SK-N-SH (cell line): ENCODE measurements at regions not wholly inside any gene's neighbourhood (a gene's known extent, or its start where the extent isn't known, plus 50 kb on each side); places are given as distances from the start of the nearest gene placed in this dataset.

Experiments used
- CTCF ChIA-PET: fragments of 300-600, 350-600 bp; formaldehyde crosslinking; extraction: SDS; loops from one replicate; lab custom pipeline; 2021; lab: Yijun Ruan, JAX
- POLR2A ChIA-PET: fragments of 350-600 bp; sonication (Branson Sonifier 250); formaldehyde crosslinking; extraction: SDS; loops from one replicate; lab custom pipeline; 2020; ENCODE audit warnings: antibody characterized with exemption, inconsistent platforms; lab: Yijun Ruan, JAX
- DNase-seq: peaks from one replicate; pipeline ENCODE4 v3.0.0; 2012
- H2AFZ ChIP-seq: fragments of 200-600 bp; sonication (generic); 2 replicates; pipeline ENCODE4 v1.8.1; 2016; ENCODE audit warnings: antibody characterized with exemption, mild to moderate bottlenecking, low read depth
- H3F3A ChIP-seq: fragments of 200-600 bp; sonication (generic); replicated peaks from 2 replicates; pipeline ENCODE3; 2016; ENCODE audit warnings: antibody characterized with exemption, mild to moderate bottlenecking; ENCODE audit not compliant: insufficient read depth
- H3K27ac ChIP-seq, 2 experiments: fragments of 200-500 bp in 1 of 2; fragments of 200-600 bp in 1 of 2; sonication (Bioruptor generic) in 1 of 2; sonication (generic), shearing (Covaris generic) in 1 of 2; 2 replicates each; pipeline versions ENCODE4 v1.5.1 to v1.6.1; 2014 to 2016; ENCODE audit warnings: low read depth in 2 of 2, inconsistent platforms in 1 of 2, low read length in 1 of 2, mild to moderate bottlenecking in 1 of 2, mixed read lengths in 1 of 2
- H3K27me3 ChIP-seq: fragments of 200-600 bp; sonication (generic), shearing (Covaris generic); 2 replicates; pipeline ENCODE4 v1.6.1; 2016; ENCODE audit warnings: mixed run types; ENCODE audit not compliant: insufficient read depth
- H3K36me3 ChIP-seq, 2 experiments: fragments of 200-500 bp in 1 of 2; fragments of 200-600 bp in 1 of 2; sonication (Bioruptor generic) in 1 of 2; sonication (generic) in 1 of 2; replicated peaks in 1 of 2; 2 replicates each; pipeline versions ENCODE3 to v1.5.1; 2014 to 2016; ENCODE audit warnings: low read length in 1 of 2, mild to moderate bottlenecking in 1 of 2; ENCODE audit not compliant: insufficient read depth in 2 of 2, control insufficient read depth in 1 of 2
- H3K4me1 ChIP-seq, 2 experiments: fragments of 200-500 bp in 1 of 2; fragments of 200-600 bp in 1 of 2; sonication (Bioruptor generic) in 1 of 2; sonication (generic), shearing (Covaris generic) in 1 of 2; 2 replicates each; pipeline versions ENCODE4 v1.5.1 to v1.6.1; 2014 to 2016; ENCODE audit warnings: low read depth in 1 of 2, low read length in 1 of 2, mixed run types in 1 of 2; ENCODE audit not compliant: insufficient read depth in 2 of 2, control insufficient read depth in 1 of 2
- H3K4me2 ChIP-seq: fragments of 200-600 bp; sonication (generic), shearing (Covaris generic); 2 replicates; pipeline ENCODE4 v1.6.1; 2017; ENCODE audit warnings: mixed run types
- H3K4me3 ChIP-seq, 2 experiments: fragments of 200-500 bp in 1 of 2; fragments of 200-600 bp in 1 of 2; sonication (Bioruptor generic) in 1 of 2; sonication (generic), shearing (Covaris generic) in 1 of 2; 2 replicates each; pipeline versions ENCODE4 v1.5.1 to v1.8.1; 2014 to 2016; ENCODE audit warnings: low read depth in 2 of 2, inconsistent platforms in 1 of 2, low read length in 1 of 2, mild to moderate bottlenecking in 1 of 2, mixed read lengths in 1 of 2, moderate library complexity in 1 of 2
- H3K79me2 ChIP-seq: fragments of 200-600 bp; sonication (generic); 2 replicates; pipeline ENCODE4 v1.8.1; 2017; ENCODE audit warnings: mild to moderate bottlenecking; ENCODE audit not compliant: insufficient read depth
- H3K9ac ChIP-seq: fragments of 200-600 bp; sonication (generic); 2 replicates; pipeline ENCODE4 v1.6.1; 2017; ENCODE audit warnings: mixed run types
- H3K9me2 ChIP-seq: fragments of 200-600 bp; sonication (generic); 2 replicates; pipeline ENCODE4 v1.6.1; 2017; ENCODE audit warnings: mixed run types
- H3K9me3 ChIP-seq: fragments of 200-600 bp; sonication (generic); 2 replicates; pipeline ENCODE4 v1.6.1; 2017; ENCODE audit warnings: mixed run types, mild to moderate bottlenecking, moderate library complexity
- H4K20me1 ChIP-seq: fragments of 200-600 bp; sonication (generic); 2 replicates; pipeline ENCODE4 v1.6.1; 2017; ENCODE audit warnings: mild to moderate bottlenecking, mixed run types; ENCODE audit not compliant: insufficient read depth
- CHD2 ChIP-seq: fragments of 150-350 bp; IDR thresholded peaks from 2 replicates; pipeline ENCODE4 v1.6.1; 2018; ENCODE audit warnings: low read length; ENCODE audit not compliant: partially characterized antibody
- ELF1 ChIP-seq: IDR thresholded peaks from 2 replicates; pipeline ENCODE4 v1.4.0; 2012
- GABPA ChIP-seq: IDR thresholded peaks from 2 replicates; pipeline ENCODE4 v1.4.0; 2012; ENCODE audit warnings: low read depth, mild to moderate bottlenecking
- GATA2 ChIP-seq: sonication (generic); formaldehyde crosslinking; IDR thresholded peaks from 2 replicates; pipeline ENCODE4 v1.5.0; 2020; ENCODE audit warnings: mild to moderate bottlenecking, missing genetic modification reagents
- IRF3 ChIP-seq: fragments of 150-350 bp; IDR thresholded peaks from 2 replicates; pipeline ENCODE4 v1.6.1; 2016; ENCODE audit warnings: mild to moderate bottlenecking, low read depth, low read length
- MEF2A ChIP-seq: IDR thresholded peaks from 2 replicates; pipeline ENCODE4 v1.4.0; 2012; ENCODE audit warnings: low read depth, borderline replicate concordance
- NRF1 ChIP-seq: IDR thresholded peaks from 2 replicates; pipeline ENCODE4 v1.6.1; 2012; ENCODE audit warnings: low read depth, mild to moderate bottlenecking, low read length
- POLR2AphosphoS5 ChIP-seq: IDR thresholded peaks from 2 replicates; pipeline ENCODE4 v1.6.1; 2012; ENCODE audit warnings: low read depth, low read length
- REST ChIP-seq: IDR thresholded peaks from 2 replicates; pipeline ENCODE4 v1.6.1; 2012; ENCODE audit warnings: mild to moderate bottlenecking, low read depth, low read length, moderate library complexity
- RFX5 ChIP-seq: IDR thresholded peaks from 2 replicates; pipeline ENCODE4 v1.6.1; 2012; ENCODE audit warnings: mild to moderate bottlenecking, improper control_type of control experiment, low read length
- SIN3A ChIP-seq: IDR thresholded peaks from 2 replicates; pipeline ENCODE4 v1.6.1; 2012; ENCODE audit warnings: low read depth, mild to moderate bottlenecking, low read length, moderate library complexity, borderline replicate concordance
- SMC3 ChIP-seq: IDR thresholded peaks from 2 replicates; pipeline ENCODE4 v1.6.1; 2012; ENCODE audit warnings: low read depth, low read length, improper control_type of control experiment
- USF1 ChIP-seq: IDR thresholded peaks from 2 replicates; pipeline ENCODE4 v1.4.0; 2012; ENCODE audit warnings: low read depth, borderline replicate concordance
- ZBTB33 ChIP-seq: IDR thresholded peaks from 2 replicates; pipeline ENCODE4 v1.4.0; 2012; ENCODE audit warnings: low read depth, borderline replicate concordance
- TF ChIP-seq, protein P1 (sequence below): IDR thresholded peaks from 2 replicates; pipeline ENCODE4; 2012
- TF ChIP-seq, protein P2 (sequence below): fragments of 150-350 bp; IDR thresholded peaks from 2 replicates; pipeline ENCODE4 v1.6.1; 2017; ENCODE audit warnings: antibody characterized with exemption, low read length, low read depth, borderline replicate concordance
- TF ChIP-seq, protein P3 (sequence below): IDR thresholded peaks from 2 replicates; pipeline ENCODE4 v1.4.0; 2012; ENCODE audit warnings: low read depth
- TF ChIP-seq, protein P4 (sequence below): fragments of 200-600 bp; sonication (generic); IDR thresholded peaks from 2 replicates; pipeline ENCODE4 v1.6.1; 2017; ENCODE audit warnings: antibody characterized with exemption, mild to moderate bottlenecking, moderate library complexity

DNA sequence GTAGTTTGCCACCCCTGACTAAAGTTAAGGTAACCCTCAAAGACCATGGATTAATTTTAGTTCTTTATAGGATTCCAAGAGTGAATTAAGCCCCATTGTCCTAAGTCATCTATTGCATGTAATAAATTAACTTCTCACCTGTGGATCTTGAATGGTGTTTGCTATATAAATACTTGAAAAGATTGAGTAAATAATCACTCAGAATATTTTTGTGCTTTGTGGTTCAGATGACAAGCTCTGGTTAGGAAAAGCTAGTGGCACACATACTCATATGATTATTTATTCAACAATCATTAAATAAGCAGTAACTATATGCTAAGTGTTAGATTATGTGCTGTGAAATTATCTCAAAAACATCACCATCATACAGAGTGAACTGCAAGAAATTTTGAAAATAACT is 203.2 kb downstream of the OGFRL1 start:
- Histone ChIP-seq H3K27me3 (no peaks in the 10 kb centered on the region), H3K9me3 (no peaks in the 10 kb centered on the region), H3K79me2 (no peaks in the 10 kb centered on the region), H3K27ac (no peak overlapping the region), H3K9me2 (no peaks in the 10 kb centered on the region), H3K4me3 (no peak overlapping the region), H3K36me3 (no peaks in the 10 kb centered on the region), H3K4me1 (peaks cover 0 to 12% of the 10 kb centered on the region in 2 experiments; a peak in 2 of 4 replicates), H2AFZ (no peak overlapping the region; the same call in 1 of the 2 replicates), H4K20me1 (no peaks in the 10 kb centered on the region), H3K9ac (no peak overlapping the region), H3F3A (peaks cover 12% of the 10 kb centered on the region), H3K4me2 (no peak overlapping the region)
- TF ChIP-seq CHD2 = no peak
- TF ChIP-seq, protein P1, sequence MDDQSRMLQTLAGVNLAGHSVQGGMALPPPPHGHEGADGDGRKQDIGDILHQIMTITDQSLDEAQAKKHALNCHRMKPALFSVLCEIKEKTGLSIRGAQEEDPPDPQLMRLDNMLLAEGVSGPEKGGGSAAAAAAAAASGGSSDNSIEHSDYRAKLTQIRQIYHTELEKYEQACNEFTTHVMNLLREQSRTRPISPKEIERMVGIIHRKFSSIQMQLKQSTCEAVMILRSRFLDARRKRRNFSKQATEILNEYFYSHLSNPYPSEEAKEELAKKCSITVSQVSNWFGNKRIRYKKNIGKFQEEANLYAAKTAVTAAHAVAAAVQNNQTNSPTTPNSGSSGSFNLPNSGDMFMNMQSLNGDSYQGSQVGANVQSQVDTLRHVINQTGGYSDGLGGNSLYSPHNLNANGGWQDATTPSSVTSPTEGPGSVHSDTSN = no peak
- no peak for TF ChIP-seq SMC3
- no peak for TF ChIP-seq POLR2AphosphoS5
- no peak for TF ChIP-seq GATA2 (CRISPR knock-in tag)
- no peak for TF ChIP-seq SIN3A
- no peak for TF ChIP-seq GABPA
- TF ChIP-seq, protein P2, sequence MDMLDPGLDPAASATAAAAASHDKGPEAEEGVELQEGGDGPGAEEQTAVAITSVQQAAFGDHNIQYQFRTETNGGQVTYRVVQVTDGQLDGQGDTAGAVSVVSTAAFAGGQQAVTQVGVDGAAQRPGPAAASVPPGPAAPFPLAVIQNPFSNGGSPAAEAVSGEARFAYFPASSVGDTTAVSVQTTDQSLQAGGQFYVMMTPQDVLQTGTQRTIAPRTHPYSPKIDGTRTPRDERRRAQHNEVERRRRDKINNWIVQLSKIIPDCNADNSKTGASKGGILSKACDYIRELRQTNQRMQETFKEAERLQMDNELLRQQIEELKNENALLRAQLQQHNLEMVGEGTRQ = no peak
- no peak for TF ChIP-seq MEF2A
- TF ChIP-seq RFX5 = no peak
- TF ChIP-seq, protein P3, sequence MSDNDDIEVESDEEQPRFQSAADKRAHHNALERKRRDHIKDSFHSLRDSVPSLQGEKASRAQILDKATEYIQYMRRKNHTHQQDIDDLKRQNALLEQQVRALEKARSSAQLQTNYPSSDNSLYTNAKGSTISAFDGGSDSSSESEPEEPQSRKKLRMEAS = no peak
- TF ChIP-seq, protein P4, sequence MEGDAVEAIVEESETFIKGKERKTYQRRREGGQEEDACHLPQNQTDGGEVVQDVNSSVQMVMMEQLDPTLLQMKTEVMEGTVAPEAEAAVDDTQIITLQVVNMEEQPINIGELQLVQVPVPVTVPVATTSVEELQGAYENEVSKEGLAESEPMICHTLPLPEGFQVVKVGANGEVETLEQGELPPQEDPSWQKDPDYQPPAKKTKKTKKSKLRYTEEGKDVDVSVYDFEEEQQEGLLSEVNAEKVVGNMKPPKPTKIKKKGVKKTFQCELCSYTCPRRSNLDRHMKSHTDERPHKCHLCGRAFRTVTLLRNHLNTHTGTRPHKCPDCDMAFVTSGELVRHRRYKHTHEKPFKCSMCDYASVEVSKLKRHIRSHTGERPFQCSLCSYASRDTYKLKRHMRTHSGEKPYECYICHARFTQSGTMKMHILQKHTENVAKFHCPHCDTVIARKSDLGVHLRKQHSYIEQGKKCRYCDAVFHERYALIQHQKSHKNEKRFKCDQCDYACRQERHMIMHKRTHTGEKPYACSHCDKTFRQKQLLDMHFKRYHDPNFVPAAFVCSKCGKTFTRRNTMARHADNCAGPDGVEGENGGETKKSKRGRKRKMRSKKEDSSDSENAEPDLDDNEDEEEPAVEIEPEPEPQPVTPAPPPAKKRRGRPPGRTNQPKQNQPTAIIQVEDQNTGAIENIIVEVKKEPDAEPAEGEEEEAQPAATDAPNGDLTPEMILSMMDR = no peak
- TF ChIP-seq ELF1 = no peak
- TF ChIP-seq USF1 = no peak
- TF ChIP-seq REST = no peak
- TF ChIP-seq IRF3 = no peak
- TF ChIP-seq ZBTB33 = no peak
- no peak for TF ChIP-seq NRF1
- CTCF ChIA-PET = no interaction called here
- POLR2A ChIA-PET = no interaction called here
- DNase-seq = no peak
